ENCODE measurements at regions not wholly inside any gene's neighbourhood (a gene's known extent, or its start where the extent isn't known, plus 50 kb on each side); places are given as distances from the start of the nearest gene placed in this dataset.

DNA sequence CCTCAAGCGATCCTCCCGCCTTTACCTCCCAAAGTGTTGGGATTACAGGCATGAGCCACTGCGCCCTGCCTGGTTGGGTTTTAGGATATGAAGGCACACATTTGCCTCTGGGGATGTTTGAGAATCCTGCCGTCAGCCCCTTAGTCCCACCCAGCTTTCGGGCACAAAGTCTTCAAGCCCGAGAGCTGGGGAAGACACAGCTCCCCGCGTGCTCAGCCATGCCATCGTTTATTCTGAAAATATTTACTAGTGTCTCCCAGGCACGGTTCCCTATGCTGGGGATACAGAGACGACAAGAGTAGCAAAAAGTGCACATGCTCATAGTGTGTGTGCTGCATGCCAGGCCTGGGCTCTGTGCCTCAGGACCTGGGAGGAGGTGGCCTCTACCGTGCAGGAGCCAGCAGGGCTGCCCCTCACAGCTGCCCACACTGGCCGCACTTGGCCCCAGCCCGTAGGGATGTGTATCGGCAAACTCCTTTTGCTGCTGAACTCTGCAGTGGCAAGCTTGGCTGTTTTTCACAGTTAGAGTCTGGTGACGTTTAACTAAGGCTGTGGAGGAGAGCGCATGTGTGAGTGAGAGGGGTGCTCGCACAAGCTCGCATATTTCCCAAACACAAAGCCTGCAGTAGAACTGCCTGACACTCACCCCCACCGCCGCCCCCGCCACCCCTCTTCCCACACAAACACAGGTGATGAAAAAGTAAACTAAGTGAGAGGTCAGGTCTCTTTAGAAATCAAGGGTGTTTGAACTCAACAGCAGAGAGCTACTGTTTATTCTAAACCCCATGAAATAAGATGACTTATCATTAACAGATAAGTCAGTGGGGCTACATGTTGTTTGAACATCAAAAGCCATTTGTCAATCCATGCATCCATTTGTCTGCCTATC lies 266.4 kb downstream of the MRTFB start:
- DNase-seq (ENCODE audit: low read depth in 3 of 3, low spot score in 2 of 3): no peak

DNA sequence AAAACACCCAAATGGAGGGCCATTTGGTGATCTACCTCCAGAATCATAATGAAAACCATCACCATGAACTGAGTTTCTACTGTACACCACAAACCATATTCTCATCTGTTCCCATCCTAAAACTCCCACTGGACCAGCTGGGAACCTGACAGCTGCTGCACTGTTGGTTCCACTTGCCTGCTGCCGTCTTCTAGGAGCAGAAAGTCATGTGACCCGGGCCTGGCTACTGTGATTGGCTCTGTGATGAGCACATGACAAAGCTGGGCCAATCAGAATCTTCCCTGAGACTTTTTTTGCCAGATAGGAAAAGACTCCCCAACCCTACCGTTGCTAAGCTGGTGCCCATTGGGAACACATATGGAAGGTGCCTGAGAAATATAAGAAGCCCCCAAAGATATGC lies 264.2 kb downstream of the MRTFB start:
- DNase-seq (ENCODE audit: low read depth in 3 of 3, low spot score in 2 of 3): no peak

DNA sequence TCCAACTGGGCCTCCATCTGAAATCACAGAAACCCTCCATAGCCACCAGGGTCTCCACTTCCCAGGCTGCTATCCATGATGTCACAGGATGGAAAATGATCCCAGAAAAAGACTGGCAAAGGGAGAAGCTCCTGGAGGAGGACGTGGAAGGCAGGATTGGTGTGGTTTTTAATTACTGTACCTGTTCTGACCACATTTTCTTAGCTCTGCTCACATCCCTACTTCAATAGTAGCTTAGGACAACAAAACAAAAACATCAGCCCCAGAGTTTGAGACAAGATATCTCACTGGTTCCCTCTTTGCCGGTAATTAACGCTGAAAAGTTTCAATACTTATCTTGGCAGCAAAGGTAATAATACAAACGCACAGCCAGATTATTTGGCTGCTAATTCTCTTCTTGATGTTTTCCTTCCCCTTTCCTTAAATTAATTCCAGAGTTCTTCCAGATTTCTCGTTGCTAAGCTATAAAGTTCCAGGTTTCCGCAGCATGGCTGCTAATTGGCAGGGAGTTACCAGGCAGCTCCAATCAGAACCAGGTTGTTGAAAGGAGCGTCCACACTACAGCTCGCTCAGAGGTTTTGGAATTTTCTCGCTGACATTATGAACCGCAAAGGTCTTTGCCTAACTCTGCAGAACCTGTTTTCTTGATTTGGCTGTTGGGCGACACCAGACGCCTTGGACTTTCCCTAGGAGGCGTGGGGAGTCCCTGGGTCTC lies 263.4 kb downstream of the MRTFB start:
- no peak for DNase-seq (ENCODE audit: low read depth in 3 of 3, low spot score in 2 of 3)

- no peak for DNase-seq (ENCODE audit: low read depth in 3 of 3, low spot score in 2 of 3)
Observed at GRCh38 chr16:14333361-14333760, 262.2 kb downstream of the MRTFB start.

- DNase-seq (ENCODE audit: low read depth in 3 of 3, low spot score in 2 of 3): no peak
Observed at GRCh38 chr16:14331020-14331419, 259.9 kb downstream of the MRTFB start.

DNA sequence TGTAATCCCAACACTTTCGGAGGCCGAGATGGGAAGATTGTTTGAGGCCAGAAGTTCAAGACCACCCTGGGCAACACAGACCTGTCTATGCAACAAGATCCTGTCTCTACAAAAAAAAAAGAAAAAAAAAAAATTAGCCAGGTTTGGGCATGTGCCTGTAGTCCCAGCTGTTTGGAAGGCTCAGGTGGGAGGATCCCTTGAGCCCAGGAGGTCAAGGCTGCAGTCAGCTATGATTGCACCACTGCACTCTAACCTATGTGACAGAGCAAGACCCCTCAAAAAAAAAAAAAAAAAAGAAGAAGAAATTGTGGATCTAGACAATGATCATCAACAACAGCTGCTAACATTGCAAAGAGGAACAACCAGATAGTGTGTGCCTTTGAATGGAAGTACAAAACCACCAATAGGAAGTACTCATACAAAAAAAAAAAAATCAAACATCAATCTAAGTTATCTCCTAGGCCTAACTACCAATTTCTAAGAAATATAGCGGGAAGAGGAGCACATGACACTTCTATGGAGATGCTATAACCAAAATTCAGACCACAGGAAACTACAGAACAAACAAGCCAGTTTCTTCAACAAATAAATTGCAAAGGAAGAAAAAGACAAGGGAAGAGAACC lies 258.7 kb downstream of the MRTFB start:
- no peak for DNase-seq (ENCODE audit: low read depth in 3 of 3, low spot score in 2 of 3)

GRCh38 chr16:14325502-14326401 lies 254.6 kb downstream of the MRTFB start:
- no peak for DNase-seq (ENCODE audit: low read depth in 3 of 3, low spot score in 2 of 3)

GRCh38 chr16:14324581-14324980 lies 253.5 kb downstream of the MRTFB start:
- DNase-seq (ENCODE audit: low read depth in 3 of 3, low spot score in 2 of 3): no peak

DNA sequence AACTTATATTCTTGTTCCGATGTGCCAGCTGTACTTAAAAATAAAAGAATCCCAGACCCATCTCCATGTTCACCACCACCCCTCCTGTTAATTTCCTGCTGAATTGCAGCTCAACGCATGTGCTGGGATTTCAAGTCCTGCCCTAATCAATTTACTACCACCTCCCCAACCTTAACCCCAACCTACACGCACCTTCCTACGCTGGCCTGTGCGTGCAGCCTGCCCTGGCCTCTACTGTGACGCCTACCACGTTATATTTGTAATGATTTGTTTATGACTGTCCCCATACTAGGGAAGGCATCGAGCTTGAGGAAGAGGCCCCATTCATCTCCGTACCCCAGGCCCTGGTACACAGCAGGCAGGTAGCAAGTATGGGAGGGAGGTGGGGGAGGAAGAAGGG lies 251.1 kb downstream of the MRTFB start:
- DNase-seq (ENCODE audit: low read depth in 3 of 3, low spot score in 2 of 3): no peak

DNA sequence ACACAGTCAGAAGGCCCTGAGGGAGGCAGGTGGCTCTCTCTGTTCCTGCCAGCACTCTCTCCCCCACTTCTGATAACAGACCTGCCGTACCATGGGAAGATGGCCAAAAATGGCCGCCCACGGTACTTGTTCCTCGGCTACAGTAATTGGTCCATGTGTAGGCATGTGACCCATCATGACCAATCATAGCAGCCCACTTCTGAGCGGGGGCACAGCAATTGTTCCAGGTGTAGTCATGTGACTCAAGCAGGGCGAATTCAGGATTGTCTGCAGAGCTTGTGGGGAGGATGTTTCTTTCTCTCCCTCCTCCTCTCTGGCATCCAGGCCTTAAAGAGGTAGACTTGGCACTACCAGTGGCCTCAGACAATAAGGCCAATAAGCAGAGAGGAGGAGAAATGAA lies 250.4 kb downstream of the MRTFB start:
- DNase-seq (ENCODE audit: low read depth in 3 of 3, low spot score in 2 of 3): no peak

- DNase-seq (ENCODE audit: low read depth in 3 of 3, low spot score in 2 of 3): no peak
Observed at GRCh38 chr16:14320406-14320805, 249.3 kb downstream of the MRTFB start.
